ENCODE measurements at regions not wholly inside any gene's neighbourhood (a gene's known extent, or its start where the extent isn't known, plus 50 kb on each side); places are given as distances from the start of the nearest gene placed in this dataset.

DNA sequence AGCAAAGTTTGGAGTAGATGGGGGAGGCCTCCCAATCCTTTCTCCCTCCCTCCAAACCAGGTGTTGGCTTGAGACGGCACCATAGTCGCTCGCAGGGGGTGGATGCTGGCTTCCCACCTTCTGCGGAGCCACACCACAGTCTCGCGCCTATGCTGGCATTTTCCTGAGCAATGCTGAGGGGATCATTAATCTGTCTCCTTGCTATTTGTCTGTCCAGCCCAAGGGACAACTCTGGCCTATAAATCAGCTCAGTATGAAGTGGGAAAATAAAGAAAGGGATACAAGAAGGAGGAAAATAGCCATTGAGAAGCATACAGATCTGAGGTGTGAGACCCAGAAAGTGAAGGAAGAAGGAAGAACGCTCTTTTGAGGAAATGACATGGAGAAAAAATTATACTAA, 53.5 kb upstream of the CADM1 start:
- TF ChIP-seq ZFX (IDR thresholded peaks at IDR 0.05; ENCODE audit: borderline replicate concordance) = no peak
- TF ChIP-seq, protein P1, sequence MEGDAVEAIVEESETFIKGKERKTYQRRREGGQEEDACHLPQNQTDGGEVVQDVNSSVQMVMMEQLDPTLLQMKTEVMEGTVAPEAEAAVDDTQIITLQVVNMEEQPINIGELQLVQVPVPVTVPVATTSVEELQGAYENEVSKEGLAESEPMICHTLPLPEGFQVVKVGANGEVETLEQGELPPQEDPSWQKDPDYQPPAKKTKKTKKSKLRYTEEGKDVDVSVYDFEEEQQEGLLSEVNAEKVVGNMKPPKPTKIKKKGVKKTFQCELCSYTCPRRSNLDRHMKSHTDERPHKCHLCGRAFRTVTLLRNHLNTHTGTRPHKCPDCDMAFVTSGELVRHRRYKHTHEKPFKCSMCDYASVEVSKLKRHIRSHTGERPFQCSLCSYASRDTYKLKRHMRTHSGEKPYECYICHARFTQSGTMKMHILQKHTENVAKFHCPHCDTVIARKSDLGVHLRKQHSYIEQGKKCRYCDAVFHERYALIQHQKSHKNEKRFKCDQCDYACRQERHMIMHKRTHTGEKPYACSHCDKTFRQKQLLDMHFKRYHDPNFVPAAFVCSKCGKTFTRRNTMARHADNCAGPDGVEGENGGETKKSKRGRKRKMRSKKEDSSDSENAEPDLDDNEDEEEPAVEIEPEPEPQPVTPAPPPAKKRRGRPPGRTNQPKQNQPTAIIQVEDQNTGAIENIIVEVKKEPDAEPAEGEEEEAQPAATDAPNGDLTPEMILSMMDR (IDR thresholded peaks at IDR 0.05) = no peak

DNA sequence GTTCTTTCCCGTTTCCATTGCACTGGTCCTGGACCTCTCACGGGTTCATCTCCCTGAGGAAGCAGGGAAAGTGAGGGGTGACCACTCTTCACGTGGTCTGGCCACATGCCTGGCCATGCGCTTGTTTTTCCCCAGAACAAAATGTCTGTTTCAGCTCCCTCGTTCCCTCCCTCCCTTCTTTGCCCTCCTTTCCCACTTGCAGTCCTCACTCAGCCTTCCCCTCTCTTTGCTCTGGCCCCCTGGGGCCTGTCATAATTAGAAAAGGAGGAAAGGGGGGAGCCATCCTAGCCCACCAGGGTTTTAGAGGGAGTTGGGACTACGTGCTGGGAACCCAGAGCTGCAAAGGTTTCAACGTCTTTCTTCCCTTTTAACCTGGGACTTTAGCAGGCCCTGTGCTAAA, 52.8 kb upstream of the CADM1 start:
- TF ChIP-seq, protein P1 (IDR thresholded peaks at IDR 0.05) = no peak
- no peak for TF ChIP-seq ZFX (IDR thresholded peaks at IDR 0.05; ENCODE audit: borderline replicate concordance)

More for the DNA sequence above, 53.5 kb upstream of the CADM1 start:
- H3K27ac ChIP-seq = no peak overlapping the region

DNA sequence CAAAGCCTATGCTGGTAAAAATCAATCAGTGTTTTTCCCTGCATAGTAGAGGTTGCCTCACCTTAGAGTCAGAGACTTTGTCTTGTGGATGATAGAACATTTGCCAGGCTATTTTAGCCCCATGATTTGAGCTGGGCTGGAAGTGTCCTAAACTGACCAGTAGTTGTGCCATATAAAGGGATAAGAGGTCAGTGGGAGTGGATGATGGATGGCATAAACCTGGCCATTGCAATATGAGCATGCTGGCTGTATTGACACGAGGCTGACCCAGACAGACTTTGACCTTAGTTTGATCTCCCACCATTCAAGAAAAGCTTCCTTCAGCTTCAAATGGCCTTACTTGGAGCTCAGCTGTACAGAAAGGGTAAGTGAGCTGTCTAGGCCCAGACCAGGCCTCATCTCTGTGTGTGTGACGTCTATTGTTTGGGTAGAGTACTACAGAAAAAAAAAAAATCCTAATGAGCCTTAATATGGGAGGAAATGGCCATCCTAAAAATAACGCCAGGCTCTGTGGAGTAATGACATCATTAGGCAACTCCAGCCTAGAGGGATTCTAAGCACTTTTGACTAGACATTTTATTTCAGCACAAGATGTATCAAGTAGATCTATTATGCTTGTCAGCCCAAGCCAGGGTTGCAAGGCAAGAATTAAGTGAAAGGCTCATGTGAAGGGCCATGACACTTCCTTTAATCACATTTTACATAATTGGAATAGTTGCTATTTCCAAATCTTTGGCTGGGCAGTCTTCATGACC, 51.3 kb upstream of the CADM1 start:
- TF ChIP-seq, protein P1 (IDR thresholded peaks at IDR 0.05) = no peak
- no peak for TF ChIP-seq ZFX (IDR thresholded peaks at IDR 0.05; ENCODE audit: borderline replicate concordance)
- no peak overlapping the region for H3K27ac ChIP-seq

More for the DNA sequence above, 52.8 kb upstream of the CADM1 start:
- H3K27ac ChIP-seq = no peak overlapping the region

Measured in 22Rv1 (cell line).